Cardiac muscle cell (in vitro differentiated cells and primary cell): ENCODE measurements at regions not wholly inside any gene's neighbourhood (a gene's known extent, or its start where the extent isn't known, plus 50 kb on each side); places are given as distances from the start of the nearest gene placed in this dataset.
A peak's percentile ranks its signal among the peaks of the same experiment; 100 is the strongest.
"Not testable (repeated sequence)": the region's sequence is repeated elsewhere in the genome, so short reads cannot be mapped to it uniquely, and the experiment has no call there.

Experiments
- DNase-seq, 2 donors: peaks; one replicate each; pipeline versions ENCODE4 v3.0.0 to v3.0.0-alpha.2; 2010 to 2017; ENCODE audit warnings: low read depth in 1 of 2, low spot score in 1 of 2
- H3K27ac ChIP-seq: fragments of 200-600 bp; sonication (generic); 2 replicates; pipeline ENCODE4 v1.5.1; 2016
- H3K27me3 ChIP-seq: fragments of 200-600 bp; sonication (generic); 2 replicates; pipeline ENCODE4 v1.6.0; 2016; ENCODE audit warnings: control low read depth
- H3K36me3 ChIP-seq: fragments of 200-600 bp; sonication (generic); 2 replicates; pipeline ENCODE4 v1.5.1; 2016; ENCODE audit warnings: control low read depth
- H3K4me1 ChIP-seq: fragments of 200-600 bp; sonication (generic); 2 replicates; pipeline ENCODE4 v1.8.1; 2017; ENCODE audit warnings: low read depth, mild to moderate bottlenecking, mixed run types
- H3K4me3 ChIP-seq: fragments of 200-600 bp; sonication (generic); 2 replicates; pipeline ENCODE4 v1.5.1; 2016; ENCODE audit warnings: mild to moderate bottlenecking
- H3K9me3 ChIP-seq: fragments of 200-600 bp; sonication (generic); 2 replicates; pipeline ENCODE4 v1.5.1; 2017; ENCODE audit warnings: low read depth, mild to moderate bottlenecking, control low read depth
- CTCF ChIP-seq: IDR thresholded peaks from 2 replicates; pipeline ENCODE4 v1.5.1; 2012; ENCODE audit warnings: low read depth, mild to moderate bottlenecking, low read length

DNA sequence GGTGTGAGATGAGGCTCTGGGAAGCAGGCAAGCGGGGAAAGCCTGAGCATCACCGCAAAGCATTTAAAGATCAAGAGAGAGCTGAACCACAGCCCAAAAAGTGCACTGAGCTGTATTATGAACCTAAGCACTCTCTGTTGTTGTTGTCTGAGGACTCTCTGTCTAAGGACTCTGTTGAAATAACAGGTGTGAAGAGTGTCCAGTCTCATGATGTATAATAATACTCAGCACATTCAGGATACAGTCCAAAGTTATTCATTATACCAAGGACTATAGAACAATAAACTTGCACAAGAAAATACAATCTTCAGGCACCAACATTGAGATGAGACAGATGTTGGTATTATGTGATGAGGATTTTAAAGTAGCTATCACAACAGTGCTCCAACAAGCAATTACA is 71.8 kb upstream of the CTSV start:
- no peak overlapping the region for H3K4me3 ChIP-seq

GRCh38 chr9:97109194-97109811 is 70.4 kb upstream of the CTSV start:
- Histone ChIP-seq H3K4me1 (no peaks in the 10 kb centered on the region), H3K27me3 (no peaks in the 10 kb centered on the region), H3K36me3 (no peaks in the 10 kb centered on the region), H3K9me3 (no peaks in the 10 kb centered on the region), H3K27ac (no peak overlapping the region), H3K4me3 (no peak overlapping the region)
- TF ChIP-seq CTCF = peak; percentile 73
- peak; percentile 71 to 77 for DNase-seq

More for the DNA sequence above, 71.8 kb upstream of the CTSV start:
- DNase-seq = no peak
- no peak for TF ChIP-seq CTCF
- H3K4me1 ChIP-seq = no peaks in the 10 kb centered on the region
- H3K27ac ChIP-seq = no peak overlapping the region
- H3K9me3 ChIP-seq = no peaks in the 10 kb centered on the region
- H3K27me3 ChIP-seq = no peaks in the 10 kb centered on the region
- no peaks in the 10 kb centered on the region for H3K36me3 ChIP-seq

DNA sequence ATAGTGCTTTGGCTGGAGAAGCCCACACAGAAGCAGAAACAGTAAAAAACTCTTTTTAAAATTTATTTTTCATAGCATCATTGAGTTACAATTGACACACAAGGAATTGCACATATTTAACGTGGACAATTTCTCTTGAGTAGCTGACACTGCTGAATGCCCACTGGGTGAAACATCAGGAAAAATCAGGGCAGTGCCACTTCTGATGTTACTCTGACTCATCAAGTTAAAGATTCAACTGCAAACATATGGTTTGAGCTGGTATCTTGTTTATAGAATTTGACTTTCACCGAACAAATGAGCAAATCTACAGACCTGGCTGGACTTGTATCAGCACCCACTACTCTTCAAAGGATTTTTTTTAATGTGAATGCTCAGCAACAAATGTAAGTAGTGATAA is 66.3 kb upstream of the CTSV start:
- H3K4me1 ChIP-seq, H3K27ac ChIP-seq, H3K4me3 ChIP-seq, DNase-seq, H3K27me3 ChIP-seq, H3K36me3 ChIP-seq, H3K9me3 ChIP-seq: not testable (repeated sequence)

- H3K4me1 ChIP-seq, DNase-seq, H3K36me3 ChIP-seq, H3K4me3 ChIP-seq, H3K27ac ChIP-seq, H3K27me3 ChIP-seq, H3K9me3 ChIP-seq: not testable (repeated sequence)
Measured at GRCh38 chr9:97103613-97104383, 64.9 kb upstream of the CTSV start.

- not testable (repeated sequence) for H3K27me3 ChIP-seq, H3K9me3 ChIP-seq, DNase-seq, H3K27ac ChIP-seq, H3K4me1 ChIP-seq, H3K4me3 ChIP-seq, H3K36me3 ChIP-seq
Measured at GRCh38 chr9:97099540-97099939, 60.6 kb upstream of the CTSV start.

DNA sequence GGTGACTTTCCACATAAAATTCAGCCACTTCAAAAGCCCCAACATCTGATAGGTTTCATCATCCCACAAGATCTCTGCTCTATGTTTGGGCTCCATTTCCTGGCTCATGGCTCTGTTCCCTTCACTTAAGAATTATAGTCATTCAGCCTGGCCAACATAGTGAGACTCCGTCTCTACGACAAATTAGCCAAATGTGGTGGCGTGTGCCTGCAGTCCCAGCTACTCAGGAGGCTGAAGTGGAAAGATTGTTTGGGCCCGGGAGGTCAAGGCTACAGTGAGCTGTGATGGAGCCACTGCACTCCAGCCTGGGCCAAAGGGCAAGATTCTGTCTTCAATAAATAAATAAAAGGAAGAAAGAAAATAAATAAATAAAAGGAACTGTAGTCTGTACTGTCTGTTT is 57.9 kb upstream of the CTSV start:
- Histone ChIP-seq H3K4me1 (no peaks in the 10 kb centered on the region), H3K27me3 (no peaks in the 10 kb centered on the region), H3K9me3 (no peaks in the 10 kb centered on the region), H3K27ac (no peak overlapping the region), H3K4me3 (no peak overlapping the region), H3K36me3 (no peaks in the 10 kb centered on the region)
- no peak for DNase-seq
- TF ChIP-seq CTCF = no peak

DNA sequence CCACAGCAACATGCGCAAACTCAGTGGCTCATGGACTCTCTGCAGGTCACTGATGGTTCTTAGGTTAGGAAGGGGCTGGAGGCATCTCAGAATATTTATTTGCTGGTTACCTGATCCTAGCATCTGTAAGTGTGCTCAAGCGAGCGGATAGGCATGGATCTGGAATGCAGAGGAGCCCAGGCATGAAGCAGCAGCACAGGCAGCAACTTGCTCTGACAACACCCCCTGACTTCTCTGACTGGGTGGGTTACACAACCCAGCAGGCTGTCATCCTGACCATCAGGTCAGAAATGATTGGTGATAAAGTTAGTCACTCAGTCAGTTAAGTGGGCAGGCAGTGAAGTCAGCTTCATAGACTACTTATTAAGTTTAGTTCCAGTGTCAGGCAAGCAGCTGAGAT is 50.4 kb upstream of the CTSV start:
- H3K36me3 ChIP-seq, H3K27me3 ChIP-seq, H3K4me3 ChIP-seq, H3K9me3 ChIP-seq: not testable (repeated sequence)
- DNase-seq = peak in 1 of 2 donors; percentile 61
- H3K27ac ChIP-seq = peak overlapping the region; percentile 95
- peaks cover 35% of the 10 kb centered on the region for H3K4me1 ChIP-seq
